GM12878 (cell line): ENCODE measurements at regions not wholly inside any gene's neighbourhood (a gene's known extent, or its start where the extent isn't known, plus 50 kb on each side); places are given as distances from the start of the nearest gene placed in this dataset.

Experiments
- ATAC-seq: fragments of 200-7000 bp; cut with Tn5 transposase; 3 replicates; pipeline ENCODE4 v1.9.1; 2020; ENCODE audit warnings: mild to moderate bottlenecking, moderate library complexity
- BruUV-seq: library from RNA; stranded (reverse); fragments of 400-500 nt; replicated peaks from 2 replicates; lab custom pipeline; 2021; lab: Mats Ljungman, UMichigan
- CTCF ChIA-PET: fragments of 300-600 bp; sonication (Branson Sonifier 250); formaldehyde crosslinking; extraction: SDS; loops from one replicate; lab custom pipeline; 2021; ENCODE audit warnings: inconsistent platforms; lab: Yijun Ruan, JAX
- POLR2A ChIA-PET: fragments of 350-600 bp; formaldehyde crosslinking; extraction: SDS; loops from one replicate; lab custom pipeline; 2021; ENCODE audit warnings: inconsistent platforms; lab: Charles Lee
- RAD21 ChIA-PET: fragments of 300-600 bp; sonication (Branson Sonifier 250); formaldehyde crosslinking; loops from one replicate; lab custom pipeline; 2023; ENCODE audit warnings: antibody characterized with exemption; ENCODE audit not compliant: unreplicated experiment; lab: Charles Lee
- SMC1A ChIA-PET: fragments of 300-600 bp; sonication (Branson Sonifier 250); formaldehyde crosslinking; loops from one replicate; lab custom pipeline; 2023; ENCODE audit not compliant: unreplicated experiment, uncharacterized antibody; lab: Charles Lee
- DNase-seq: peaks from one replicate; pipeline ENCODE4 v3.0.0-alpha.2; 2011; ENCODE audit warnings: low read depth, low spot score
- FAIRE-seq: peaks from 3 replicates; lab custom pipeline; 2011; peaks lifted over from hg19 to GRCh38; lab: Jason Lieb, UNC
- H2AFZ ChIP-seq: 2 replicates; pipeline ENCODE4 v1.6.0; 2011; ENCODE audit warnings: low read depth, low read length, control low read depth; ENCODE audit not compliant: control insufficient read depth
- H3K27ac ChIP-seq: 2 replicates; pipeline ENCODE4 v1.5.1; 2011; ENCODE audit warnings: control low read depth; ENCODE audit not compliant: control insufficient read depth, insufficient read depth
- H3K27me3 ChIP-seq, 2 experiments: replicated peaks in 1 of 2; 2 replicates each; pipeline versions ENCODE4 v1.6.0 to v1.6.1; 2011; ENCODE audit warnings: low read length in 1 of 2; ENCODE audit not compliant: control insufficient read depth in 2 of 2, insufficient read depth in 2 of 2
- H3K36me3 ChIP-seq, 2 experiments: 2 replicates each; pipeline ENCODE4 v1.5.1; 2011; ENCODE audit warnings: low read length in 1 of 2; ENCODE audit not compliant: control insufficient read depth in 2 of 2, insufficient read depth in 2 of 2
- H3K4me1 ChIP-seq: 2 replicates; pipeline ENCODE4 v1.6.1; 2011; ENCODE audit warnings: mild to moderate bottlenecking, low read length, moderate library complexity, mixed read lengths; ENCODE audit not compliant: control insufficient read depth, insufficient read depth
- H3K4me2 ChIP-seq: 2 replicates; pipeline ENCODE4 v1.6.0; 2011; ENCODE audit warnings: control low read depth; ENCODE audit not compliant: control insufficient read depth, insufficient read depth
- H3K4me3 ChIP-seq: fragments of 200-600 bp; sonication (generic); 2 replicates; pipeline ENCODE4 v1.5.1; 2016
- H3K79me2 ChIP-seq: 2 replicates; pipeline ENCODE4 v1.6.0; 2011; ENCODE audit warnings: low read length; ENCODE audit not compliant: control insufficient read depth, insufficient read depth
- H3K9ac ChIP-seq: 2 replicates; pipeline ENCODE4 v1.8.0; 2011; ENCODE audit warnings: low read length, control low read depth, mixed read lengths; ENCODE audit not compliant: control insufficient read depth, insufficient read depth
- H3K9me3 ChIP-seq: replicated peaks from 3 replicates; pipeline ENCODE4 v1.5.1; 2011; ENCODE audit warnings: mild to moderate bottlenecking, low read length; ENCODE audit not compliant: control insufficient read depth, insufficient read depth
- H4K20me1 ChIP-seq: 2 replicates; pipeline ENCODE4 v1.6.0; 2011; ENCODE audit not compliant: control insufficient read depth, insufficient read depth
- RAD21 ChIP-seq: IDR thresholded peaks from 2 replicates; pipeline ENCODE4 v1.6.1; 2011; ENCODE audit warnings: mild to moderate bottlenecking, low read depth, low read length, moderate library complexity; ENCODE audit not compliant: insufficient read depth
- WGBS: methylation state at CpG from one replicate; pipeline ENCODE4 v1.1.6; 2016; ENCODE audit warnings: low lambda C conversion rate; ENCODE audit not compliant: insufficient replicate concordance, insufficient coverage; ENCODE audit errors: missing lambda C conversion rate; 5-methylcytosine and 5-hydroxymethylcytosine counted together
- in situ Hi-C: fragments of 300-500 bp; cut with MboI; formaldehyde crosslinking; loops from 9 replicates; pipeline ENCODE4 v1.14.3; 2018; ENCODE audit warnings: mixed read lengths
- intact Hi-C: fragments of 100-400 bp; cut with micrococcal nuclease; formaldehyde crosslinking; loops from one replicate; pipeline ENCODE4 v1.14.2; 2022; ENCODE audit not compliant: unreplicated experiment
- TF ChIP-seq, protein P1 (sequence below): IDR thresholded peaks from 2 replicates; pipeline ENCODE4 v1.6.1; 2012; ENCODE audit warnings: improper control_type of control experiment, low read depth, low read length; ENCODE audit not compliant: insufficient replicate concordance

DNA sequence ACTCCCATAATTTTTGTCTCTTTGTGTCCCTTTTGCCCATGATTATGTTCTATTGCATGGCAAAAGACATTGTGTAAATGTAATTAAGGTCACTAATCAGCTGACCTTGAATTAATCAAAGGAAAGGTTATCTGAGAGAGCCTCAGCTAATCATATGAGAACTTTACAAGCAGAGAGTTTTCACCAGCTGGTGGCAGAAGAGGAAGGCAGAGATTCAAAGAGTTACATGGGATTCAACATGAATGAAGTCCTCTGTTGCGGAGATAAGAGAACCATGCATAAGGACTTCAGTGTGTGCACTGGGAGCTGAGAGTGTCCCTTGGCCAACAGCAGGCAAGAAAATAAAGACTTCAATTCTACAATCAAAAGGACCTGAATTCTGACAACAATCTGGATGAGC lies 494.1 kb upstream of the ARID1B start:
- no peak overlapping the region for H3K27ac ChIP-seq
- ChIA-PET POLR2A (no interaction called here), SMC1A (interaction anchor here (1.3 kb wide), 1 partner anchor 11 kb away, joined by 3 read pairs; no protein-coding TSS in a partner anchor), CTCF (interaction anchor here (0.6 to 0.7 kb wide), 2 partner anchors 12 to 128 kb away, joined by 3 to 4 read pairs; no protein-coding TSS in a partner anchor), RAD21 (no interaction called here)
- no peak overlapping the region for H3K9ac ChIP-seq
- no peaks in the 10 kb centered on the region for H3K79me2 ChIP-seq
- BruUV-seq: no TSS peak
- ATAC-seq (no peak), DNase-seq (no peak), FAIRE-seq (no peak)
- H3K27me3 ChIP-seq: peaks cover 0 to 3% of the 10 kb centered on the region in 2 experiments; a peak in 2 of 4 replicates
- H4K20me1 ChIP-seq: no peaks in the 10 kb centered on the region
- WGBS: 100% methylated on average over 1 of the region's 1 CpG
- H2AFZ ChIP-seq: no peak overlapping the region
- peaks cover 3% of the 10 kb centered on the region for H3K4me1 ChIP-seq
- in situ Hi-C loops (no loop called here), intact Hi-C loops (no loop called here)
- H3K4me2 ChIP-seq: no peak overlapping the region
- no peak overlapping the region for H3K4me3 ChIP-seq
- no peaks in the 10 kb centered on the region for H3K36me3 ChIP-seq
- peak; percentile 31; the same call in 1 of the 2 replicates for TF ChIP-seq RAD21
- TF ChIP-seq, protein P1, sequence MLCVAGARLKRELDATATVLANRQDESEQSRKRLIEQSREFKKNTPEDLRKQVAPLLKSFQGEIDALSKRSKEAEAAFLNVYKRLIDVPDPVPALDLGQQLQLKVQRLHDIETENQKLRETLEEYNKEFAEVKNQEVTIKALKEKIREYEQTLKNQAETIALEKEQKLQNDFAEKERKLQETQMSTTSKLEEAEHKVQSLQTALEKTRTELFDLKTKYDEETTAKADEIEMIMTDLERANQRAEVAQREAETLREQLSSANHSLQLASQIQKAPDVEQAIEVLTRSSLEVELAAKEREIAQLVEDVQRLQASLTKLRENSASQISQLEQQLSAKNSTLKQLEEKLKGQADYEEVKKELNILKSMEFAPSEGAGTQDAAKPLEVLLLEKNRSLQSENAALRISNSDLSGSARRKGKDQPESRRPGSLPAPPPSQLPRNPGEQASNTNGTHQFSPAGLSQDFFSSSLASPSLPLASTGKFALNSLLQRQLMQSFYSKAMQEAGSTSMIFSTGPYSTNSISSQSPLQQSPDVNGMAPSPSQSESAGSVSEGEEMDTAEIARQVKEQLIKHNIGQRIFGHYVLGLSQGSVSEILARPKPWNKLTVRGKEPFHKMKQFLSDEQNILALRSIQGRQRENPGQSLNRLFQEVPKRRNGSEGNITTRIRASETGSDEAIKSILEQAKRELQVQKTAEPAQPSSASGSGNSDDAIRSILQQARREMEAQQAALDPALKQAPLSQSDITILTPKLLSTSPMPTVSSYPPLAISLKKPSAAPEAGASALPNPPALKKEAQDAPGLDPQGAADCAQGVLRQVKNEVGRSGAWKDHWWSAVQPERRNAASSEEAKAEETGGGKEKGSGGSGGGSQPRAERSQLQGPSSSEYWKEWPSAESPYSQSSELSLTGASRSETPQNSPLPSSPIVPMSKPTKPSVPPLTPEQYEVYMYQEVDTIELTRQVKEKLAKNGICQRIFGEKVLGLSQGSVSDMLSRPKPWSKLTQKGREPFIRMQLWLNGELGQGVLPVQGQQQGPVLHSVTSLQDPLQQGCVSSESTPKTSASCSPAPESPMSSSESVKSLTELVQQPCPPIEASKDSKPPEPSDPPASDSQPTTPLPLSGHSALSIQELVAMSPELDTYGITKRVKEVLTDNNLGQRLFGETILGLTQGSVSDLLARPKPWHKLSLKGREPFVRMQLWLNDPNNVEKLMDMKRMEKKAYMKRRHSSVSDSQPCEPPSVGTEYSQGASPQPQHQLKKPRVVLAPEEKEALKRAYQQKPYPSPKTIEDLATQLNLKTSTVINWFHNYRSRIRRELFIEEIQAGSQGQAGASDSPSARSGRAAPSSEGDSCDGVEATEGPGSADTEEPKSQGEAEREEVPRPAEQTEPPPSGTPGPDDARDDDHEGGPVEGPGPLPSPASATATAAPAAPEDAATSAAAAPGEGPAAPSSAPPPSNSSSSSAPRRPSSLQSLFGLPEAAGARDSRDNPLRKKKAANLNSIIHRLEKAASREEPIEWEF: no peak
- H3K9me3 ChIP-seq: no peaks in the 10 kb centered on the region; the same call in 2 of the 3 replicates
